ENCODE measurements at regions not wholly inside any gene's neighbourhood (a gene's known extent, or its start where the extent isn't known, plus 50 kb on each side); places are given as distances from the start of the nearest gene placed in this dataset.

DNA sequence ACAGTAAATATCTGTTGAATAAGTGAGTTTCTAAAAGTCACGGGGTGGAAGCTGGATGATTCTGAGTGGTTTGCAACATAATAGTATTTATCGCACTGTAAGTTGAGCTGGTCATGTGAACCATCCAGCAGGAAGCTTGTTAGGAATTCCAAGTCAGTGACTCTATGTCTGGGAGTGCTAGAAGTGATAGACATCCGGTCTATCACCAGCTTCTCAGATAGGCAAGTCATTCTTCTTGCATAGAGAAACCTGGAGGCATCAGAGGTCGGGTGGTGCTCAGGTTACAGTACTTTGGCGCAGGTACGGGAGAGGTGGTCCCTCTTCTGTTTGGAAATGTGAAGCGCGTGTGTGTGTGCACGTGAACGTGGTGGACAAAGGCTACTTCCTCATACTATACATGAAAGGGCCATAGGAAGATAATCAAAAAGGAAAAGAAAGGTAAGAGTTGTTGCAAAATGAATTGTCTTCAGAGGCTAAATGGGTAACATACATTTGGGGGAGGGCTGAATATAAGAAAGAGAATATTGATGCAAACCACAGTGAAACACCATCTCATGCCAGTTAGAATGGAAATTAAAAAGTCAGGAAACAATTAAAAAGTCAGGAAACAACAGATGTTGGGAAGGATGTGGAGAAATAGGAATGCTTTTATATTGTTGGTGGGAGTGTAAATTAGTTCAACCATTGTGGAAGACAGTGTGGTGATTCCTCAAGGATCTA lies 299.3 kb upstream of the ZFP64 start:
- no peak for DNase-seq (ENCODE audit: low spot score)

DNA sequence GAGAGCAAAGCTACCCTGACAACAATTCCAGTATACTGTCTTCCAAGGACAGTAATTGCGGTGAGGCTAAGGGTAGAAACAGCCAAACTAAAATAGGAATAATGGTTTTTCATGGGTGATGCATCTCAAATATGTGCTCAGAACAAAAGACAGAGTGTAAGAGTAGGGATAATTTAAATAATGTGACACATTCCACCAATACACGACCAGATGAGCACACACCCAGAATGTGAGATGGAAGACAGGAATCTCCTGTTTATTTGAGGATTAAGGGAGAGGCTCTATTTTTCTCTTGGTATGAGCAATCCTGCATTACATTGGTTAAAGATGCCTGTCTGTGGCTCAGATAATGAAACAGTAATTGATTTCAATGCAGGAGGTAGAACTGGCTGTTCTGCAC lies 292.9 kb upstream of the ZFP64 start:
- no peak for DNase-seq (ENCODE audit: low spot score)

DNA sequence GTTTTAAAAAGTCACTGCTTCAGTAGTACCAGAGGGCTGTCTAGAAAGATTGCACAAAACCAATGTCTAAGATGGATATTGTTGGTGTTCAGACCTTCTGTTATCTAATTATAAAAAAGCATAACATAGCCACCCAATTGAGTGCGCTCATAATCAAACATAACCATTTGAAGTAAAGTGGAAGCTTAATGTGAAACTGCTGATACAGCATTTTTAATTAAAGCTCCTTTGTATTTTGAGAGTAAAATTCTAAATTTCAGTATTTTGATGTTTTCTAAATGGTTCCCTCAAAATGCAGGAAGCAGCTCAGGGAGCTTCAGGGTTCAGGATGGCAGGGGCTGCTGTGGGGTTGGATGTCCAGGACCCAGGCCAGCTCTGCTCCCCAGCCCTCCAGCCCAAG lies 291.8 kb upstream of the ZFP64 start:
- no peak for DNase-seq (ENCODE audit: low spot score)

DNA sequence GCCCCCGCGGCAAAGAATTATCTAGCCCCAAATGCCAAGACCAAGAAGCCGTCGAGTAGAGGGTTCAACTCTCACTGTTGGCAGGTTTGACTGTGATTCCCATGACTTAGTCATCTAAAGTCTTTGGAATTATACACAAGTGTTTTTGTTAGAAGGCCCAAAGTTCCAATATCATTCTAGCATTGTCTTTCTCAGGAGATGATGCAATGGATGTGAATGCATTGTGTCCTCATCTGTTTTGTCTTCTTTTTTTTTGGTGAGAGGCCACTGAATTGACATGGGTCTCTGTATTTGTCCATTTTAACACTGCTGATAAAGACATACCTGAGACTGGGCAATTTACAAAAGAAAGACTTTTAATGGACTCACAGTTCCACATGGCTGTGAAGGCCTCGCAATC lies 290.5 kb upstream of the ZFP64 start:
- no peak for DNase-seq (ENCODE audit: low spot score)

DNA sequence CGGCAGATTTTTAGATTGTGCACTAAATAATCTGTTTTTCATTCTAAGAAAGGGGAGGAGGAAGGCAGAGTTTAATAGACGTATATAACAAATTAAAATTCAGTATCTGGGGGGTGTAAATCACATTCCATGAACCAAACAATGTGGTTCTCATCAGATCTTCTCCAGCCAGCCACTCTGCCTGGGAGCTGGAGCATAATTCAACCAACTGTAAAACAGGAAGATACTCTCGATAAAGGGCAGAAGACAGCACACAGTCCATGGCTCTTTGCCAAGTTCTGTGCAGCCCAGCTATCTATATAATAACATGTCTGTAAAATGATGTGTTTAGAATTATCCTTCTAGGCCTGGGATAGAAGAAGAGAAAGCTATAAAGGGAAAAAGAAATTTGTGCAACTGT lies 289.9 kb upstream of the ZFP64 start:
- DNase-seq (ENCODE audit: low spot score), result no peak

DNA sequence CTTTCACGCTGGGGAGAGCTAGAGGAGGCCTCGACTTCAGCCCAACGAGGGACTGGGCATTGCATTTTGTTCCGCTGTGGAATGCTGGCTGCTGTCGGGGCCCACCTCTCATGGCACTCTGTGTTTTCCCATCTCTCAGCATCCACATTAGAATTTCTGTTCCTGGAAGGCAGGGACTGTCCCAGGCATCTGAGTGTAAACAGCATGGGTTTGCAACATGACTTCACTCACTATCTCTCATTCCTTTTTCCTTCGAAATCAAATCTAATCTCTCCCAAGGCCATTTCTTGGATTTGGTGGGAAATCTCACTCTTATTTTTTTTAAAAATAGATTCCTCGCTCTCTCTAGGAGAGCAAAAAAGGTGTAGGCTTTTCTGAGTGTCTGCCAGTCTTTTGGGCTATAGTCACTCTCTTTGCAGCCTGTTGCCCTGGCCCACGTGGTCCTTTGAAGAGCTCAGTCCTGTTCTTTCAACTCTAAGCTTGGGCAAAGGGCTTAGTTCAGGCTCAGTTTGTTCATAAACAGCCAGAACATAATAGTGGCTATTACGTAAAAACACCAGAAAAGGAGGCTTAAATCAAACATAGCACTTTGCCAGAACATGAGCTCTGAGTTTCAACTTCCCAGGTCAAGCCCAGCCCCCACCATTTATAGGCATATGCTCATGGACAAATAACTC lies 284.6 kb upstream of the ZFP64 start:
- DNase-seq (ENCODE audit: low spot score), result no peak

DNA sequence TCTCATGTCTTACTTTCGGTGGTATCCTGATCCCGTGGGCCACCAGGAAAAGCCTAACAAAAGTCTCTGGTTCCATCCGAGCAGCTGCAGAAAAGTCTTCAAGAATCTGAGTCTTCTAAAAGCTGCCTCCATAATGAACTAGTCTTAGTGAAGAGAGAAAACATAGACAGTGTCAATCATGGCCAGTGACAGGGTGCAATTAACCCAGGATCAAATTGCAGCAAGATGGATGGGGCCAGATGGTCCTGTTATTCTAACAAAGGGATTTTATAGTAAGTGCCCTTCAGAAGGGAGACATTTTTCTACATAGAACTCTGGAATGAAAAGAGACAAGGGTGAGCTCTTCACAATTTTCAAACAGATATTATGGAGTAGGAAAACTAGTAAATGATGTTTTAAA lies 281.6 kb upstream of the ZFP64 start:
- DNase-seq (ENCODE audit: low spot score), result no peak

DNA sequence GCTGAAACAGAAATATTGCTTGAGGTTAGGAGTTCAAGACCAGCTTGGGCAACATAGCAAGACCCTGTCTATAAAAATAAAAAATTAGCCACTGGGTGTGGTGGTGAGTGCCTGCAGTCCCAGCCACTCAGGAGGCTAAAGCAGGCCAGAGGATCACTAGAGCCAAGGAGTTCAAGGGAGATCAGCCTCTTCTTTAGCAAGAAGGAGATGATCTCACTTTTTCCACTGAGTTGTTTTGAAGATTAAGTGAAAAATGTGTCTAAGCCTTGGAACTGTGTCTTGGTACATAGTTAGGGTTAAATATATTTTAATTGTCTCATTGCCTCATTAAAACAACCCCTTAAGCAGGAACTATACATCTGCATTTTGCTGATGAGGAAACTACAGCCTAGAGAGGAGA lies 279.0 kb upstream of the ZFP64 start:
- DNase-seq (ENCODE audit: low spot score), result no peak

DNA sequence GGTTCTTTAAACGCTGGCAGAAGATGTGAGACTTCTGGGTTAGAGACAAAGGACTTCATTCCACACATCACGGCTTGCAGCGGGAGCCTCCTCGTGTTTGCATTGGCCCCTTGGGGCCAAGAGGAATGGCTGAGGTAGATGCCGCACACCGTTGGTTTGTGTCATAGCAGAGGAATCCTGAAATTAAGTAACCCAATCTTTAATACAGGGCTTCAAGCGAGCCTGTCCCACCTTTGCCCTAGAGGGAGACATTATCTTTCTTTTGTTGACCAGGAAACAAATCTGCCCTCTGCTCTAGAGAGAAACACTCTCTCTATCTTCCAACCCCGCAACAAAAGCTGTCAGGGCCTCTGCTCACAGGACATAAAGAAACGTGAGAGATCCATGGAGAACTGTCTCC lies 277.5 kb upstream of the ZFP64 start:
- DNase-seq (ENCODE audit: low spot score), result no peak

DNA sequence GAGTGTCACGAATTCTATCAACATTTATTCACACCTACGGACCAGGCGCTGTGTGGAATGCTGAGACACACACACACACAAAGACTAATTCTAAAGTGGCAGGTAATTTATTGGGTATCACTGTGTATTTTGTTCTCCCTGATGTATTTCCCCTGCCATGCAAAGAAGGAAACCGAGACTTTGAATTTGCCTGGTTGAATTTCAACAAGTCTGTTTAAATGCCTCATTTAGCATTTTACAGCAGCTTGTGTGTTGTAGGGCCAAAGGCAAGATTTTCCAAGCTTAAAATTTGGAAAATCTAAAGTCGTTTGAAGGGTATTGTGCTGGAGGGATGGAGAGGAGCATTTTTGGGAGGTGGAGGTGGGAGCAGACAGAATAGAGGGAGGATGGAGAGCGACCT lies 274.4 kb upstream of the ZFP64 start:
- DNase-seq (ENCODE audit: low spot score), result no peak

DNA sequence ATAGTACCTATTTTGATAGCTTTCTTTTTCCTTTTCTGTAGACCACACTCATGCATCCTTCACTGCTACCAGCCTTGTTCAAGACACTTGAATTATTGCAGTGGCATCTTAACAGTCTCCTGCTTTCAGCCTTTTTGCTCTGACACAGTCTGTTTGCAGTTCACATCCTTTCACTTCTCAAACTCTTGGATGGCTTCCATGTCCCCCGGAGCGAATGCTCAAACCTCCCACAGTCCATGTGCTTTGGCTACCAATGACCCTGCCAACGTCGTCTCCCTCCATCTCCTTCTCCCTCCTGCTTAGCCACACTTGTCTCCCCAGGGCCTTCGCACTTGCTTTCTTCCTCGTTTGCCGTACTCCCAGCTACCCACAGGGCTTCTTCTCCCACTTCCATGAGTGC lies 270.0 kb upstream of the ZFP64 start:
- no peak for DNase-seq (ENCODE audit: low spot score)

DNA sequence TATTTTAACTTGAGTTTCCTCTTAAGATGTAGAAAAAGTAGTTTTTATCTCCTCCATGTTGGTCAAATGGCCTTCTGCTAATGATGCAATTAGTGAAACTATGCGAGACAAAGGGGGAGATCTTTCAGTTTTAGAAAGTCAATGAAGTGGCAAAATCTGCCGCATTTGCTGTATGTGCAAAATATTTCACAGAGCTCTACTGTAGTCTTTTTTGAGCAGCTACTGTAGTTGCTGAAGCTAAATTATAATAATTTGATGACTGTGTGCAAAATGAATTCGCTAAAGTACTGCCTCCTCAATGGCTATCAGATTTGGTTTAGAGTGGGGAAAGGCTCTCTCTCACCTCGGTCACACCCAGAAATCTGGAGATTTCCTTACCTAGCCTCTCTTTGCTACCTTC lies 267.6 kb upstream of the ZFP64 start:
- DNase-seq (ENCODE audit: low spot score), result no peak

DNA sequence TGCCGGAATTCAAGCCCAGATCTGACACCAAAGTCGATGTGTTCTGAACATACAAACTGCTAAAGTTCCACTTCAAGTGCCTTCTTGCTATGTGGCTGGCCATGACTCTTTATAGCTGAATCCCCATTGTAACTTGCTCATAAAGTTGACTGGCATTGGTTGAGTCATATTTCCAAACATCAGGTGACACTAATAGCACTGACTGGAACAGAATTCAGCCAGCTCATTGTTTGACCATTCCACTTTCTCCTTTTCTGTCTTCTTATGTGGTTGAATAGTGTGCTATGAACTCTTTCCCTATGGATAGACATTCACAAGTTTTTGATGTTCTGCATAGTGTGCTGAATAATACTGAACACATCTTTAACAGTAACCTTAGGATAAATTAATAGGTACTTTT lies 266.2 kb upstream of the ZFP64 start:
- DNase-seq (ENCODE audit: low spot score), result no peak

DNA sequence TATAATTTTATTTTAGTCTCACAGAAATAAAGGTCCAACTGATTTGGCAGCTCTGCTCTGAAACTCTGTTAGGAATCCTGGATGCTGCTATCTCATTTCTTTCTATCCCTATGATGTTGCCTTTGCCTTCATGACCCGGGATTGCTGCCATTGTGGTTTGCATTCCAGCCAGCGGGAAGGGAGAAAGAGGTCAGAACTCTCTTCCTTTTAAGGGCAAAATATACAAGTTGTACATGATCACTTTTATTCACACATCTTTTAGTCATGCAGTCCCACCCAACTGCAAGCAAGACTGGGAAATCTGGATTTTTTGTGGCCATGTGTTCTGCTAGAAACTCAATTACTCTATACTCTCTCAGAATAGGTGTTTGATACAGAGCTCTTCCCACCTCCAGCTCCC lies 263.1 kb upstream of the ZFP64 start:
- DNase-seq (ENCODE audit: low spot score), result no peak

DNA sequence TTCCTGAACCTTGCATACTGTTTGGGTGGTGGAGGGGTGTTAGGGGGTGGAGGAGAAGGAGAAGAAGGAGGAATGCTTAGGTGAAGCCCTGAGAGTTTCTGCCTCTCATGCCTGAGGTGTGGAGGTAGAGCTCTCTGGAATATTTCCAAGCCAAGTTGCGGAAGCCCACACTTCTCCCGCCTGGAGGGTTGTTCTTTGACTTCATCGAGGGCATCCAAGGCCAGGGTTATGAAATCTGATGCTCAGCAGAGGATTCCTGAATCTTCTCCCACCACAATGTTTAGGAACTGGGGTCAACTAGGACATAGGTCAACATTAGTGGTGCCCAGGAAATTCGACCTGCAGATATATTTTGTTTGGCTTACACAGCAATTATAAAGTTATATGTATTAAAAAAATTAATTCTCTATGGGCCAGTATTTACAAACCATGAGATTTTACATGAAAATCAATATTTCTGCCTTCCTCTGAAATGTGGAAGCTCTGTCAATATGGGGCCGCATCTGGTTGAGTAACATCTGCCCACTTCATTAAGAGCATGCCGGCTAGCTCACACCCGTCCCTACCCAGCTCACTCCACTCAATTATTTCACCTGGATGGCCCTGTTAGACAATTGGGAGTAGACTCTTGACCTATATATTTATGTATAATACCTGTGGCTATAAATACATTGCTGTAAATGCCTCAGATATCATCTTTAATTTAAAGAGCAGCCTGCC lies 257.1 kb upstream of the ZFP64 start:
- DNase-seq (ENCODE audit: low spot score), result no peak

DNA sequence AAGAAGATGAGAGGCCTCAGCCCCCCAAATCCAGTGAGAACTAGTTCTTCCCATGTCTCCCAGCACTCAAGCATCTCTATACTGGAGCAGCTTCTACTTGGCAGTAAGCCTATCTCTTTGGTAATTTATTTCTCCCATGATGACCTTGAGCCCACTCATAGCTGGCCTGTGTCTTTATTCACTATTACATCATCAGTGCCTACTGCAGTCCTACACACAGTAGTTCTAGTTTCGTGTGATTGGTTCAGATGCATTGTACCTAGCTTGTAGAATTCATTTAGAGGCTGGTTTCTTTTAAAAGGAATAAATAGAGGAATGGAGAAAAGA lies 255.6 kb upstream of the ZFP64 start:
- DNase-seq (ENCODE audit: low spot score), result no peak

DNA sequence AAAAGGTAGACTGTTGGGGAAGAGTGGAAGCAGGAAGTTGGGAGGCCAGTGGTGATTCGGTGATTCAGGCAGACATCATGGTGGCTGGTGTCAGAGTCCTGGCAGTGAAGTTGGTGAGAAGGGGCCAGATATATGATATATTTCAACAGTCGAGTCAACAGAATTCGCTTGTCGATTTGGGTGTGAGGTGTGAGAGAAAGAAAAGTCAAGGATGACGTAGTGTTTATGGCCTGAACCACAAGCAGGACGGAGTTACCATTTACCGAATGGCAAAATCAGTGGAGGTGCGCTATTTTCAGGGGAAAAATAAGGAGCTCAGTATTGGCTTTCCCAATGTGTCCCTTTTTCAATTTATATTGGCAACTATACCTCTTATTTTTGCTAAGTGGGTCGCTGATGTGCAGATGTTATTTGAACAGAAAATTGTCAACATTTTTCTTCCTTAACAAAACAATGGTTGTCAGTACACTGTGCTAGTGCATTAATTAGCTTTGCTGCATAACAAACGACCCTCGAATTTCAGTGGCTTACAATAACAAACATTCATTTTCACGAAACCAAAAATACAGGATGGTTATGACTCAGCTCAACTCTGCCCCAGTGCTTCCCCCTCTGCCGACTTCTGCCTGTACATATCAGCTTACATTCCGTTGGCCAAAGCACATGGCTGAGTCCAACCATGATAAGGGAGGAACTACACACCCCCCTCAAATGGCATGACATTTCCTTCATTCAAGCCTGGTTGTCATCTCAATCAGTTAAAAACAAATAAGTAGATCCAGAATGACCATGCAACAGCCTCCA lies 255.0 kb upstream of the ZFP64 start:
- no peak for DNase-seq (ENCODE audit: low spot score)

DNA sequence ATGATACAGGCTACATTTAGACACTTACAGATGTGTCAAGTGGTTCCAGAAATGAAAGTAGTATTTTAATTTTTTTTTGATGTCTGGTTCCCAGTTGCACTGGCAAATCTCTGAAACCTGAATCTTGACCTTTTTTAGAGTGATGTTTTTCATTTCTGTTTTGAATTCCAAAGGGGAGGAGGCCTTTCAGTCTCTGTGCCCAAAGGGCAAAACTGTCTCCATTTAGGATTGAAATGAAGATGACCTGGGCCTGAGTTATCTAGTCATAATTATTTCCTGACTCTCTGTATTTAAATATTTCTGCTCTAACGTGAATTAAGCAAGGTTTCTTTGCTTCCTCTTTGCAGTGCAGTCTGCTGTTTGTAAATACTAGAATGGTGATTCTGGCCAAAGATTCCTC lies 252.9 kb upstream of the ZFP64 start:
- DNase-seq (ENCODE audit: low spot score), result no peak

DNA sequence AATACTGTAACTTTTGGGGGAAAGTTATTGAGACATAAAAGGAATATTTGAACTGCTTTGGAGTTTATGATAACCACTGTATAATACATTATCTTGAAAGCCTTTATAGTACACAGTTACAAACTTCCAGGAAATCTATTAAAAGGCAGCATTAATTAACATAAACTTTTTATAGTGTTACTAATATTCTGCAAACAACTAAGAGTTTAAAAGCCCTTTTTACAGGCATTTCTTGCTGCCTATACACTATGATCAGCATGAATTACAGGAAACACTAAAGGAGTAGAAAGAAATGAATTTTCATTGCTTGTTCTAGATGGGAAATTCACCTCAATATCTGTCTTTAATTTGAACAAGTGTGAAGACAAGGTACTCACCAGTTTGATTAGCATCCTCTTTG lies 252.3 kb upstream of the ZFP64 start:
- no peak for DNase-seq (ENCODE audit: low spot score)

DNA sequence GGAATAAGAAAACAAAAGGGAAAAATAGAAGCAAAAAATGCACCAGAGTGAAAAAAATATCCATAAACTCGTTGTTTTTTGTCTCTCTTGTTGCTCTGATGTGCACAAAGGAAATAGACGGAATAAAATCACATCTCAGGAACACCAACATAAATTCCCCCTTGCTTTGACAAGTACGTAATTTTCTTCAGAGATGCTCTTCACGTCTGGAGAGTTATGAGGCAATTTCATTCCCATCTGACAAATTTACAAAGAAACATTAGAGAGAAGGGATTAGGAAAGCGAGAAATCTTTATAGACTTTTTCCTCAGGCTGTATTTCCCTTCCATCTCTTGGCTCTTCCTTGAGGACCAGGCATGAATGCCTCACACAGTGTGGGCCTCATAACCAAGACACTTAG lies 250.1 kb upstream of the ZFP64 start:
- no peak for DNase-seq (ENCODE audit: low spot score)

DNA sequence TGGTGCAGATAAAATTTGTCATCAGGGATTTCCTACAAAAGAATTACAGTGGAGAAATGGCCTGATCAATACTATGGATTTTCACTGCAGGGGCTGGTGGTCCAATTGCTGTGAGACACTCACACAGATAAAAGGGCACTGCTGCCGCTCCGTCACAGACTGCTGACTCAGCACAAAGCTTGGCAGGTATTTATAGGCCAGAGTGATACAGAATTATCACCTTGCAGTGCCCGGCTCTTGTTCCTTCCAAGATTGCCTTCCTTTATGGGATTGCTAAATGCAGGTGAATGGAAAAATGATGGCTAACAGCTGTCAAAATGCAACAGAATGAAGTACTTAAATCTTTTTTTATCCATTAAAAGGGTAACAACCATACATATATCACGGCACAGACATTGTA lies 247.8 kb upstream of the ZFP64 start:
- no peak for DNase-seq (ENCODE audit: low spot score)

DNA sequence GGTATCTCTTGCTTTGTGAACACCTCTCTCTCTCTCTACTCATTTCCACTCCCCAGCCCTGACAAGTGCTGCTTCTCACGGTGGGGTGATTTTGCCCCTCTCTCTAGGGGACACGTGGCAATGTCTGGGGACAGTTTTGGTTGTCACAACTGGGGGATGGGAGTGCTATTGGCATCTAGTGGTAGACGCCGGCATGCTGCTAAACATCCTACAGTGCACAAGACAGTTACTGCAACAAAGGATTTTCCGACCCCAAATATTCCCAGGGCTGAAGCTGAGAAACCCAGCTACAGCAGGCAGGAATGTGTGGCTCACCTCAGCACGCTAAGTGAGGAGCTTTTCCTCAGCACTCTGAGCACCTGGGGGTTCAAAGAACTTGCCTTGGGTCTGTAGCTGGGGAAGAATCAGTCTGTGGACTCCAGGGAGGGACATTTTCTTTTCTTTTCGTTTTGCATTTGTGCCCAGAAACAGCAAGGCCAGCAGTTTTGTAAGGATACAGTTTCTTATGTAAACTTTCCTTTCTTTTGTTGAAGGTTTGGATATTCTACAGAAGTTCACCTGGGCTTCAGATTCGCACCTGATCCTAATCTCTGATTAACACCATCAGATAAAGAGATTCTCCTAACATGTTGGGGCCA lies 246.9 kb upstream of the ZFP64 start:
- no peak for DNase-seq (ENCODE audit: low spot score)
